Neural progenitor cell (in vitro differentiated cells): ENCODE measurements at regions not wholly inside any gene's neighbourhood (a gene's known extent, or its start where the extent isn't known, plus 50 kb on each side); places are given as distances from the start of the nearest gene placed in this dataset.

Experiments used
- CTCF ChIP-seq: fragments of 200-600 bp; sonication (generic); IDR thresholded peaks from 2 replicates; pipeline ENCODE4 v1.5.1; 2017; ENCODE audit warnings: antibody characterized with exemption, mild to moderate bottlenecking
- EZH2 ChIP-seq: fragments of 200-600 bp; sonication (generic); IDR thresholded peaks from 2 replicates; pipeline ENCODE4 v1.6.1; 2017; ENCODE audit warnings: antibody characterized with exemption, mild to moderate bottlenecking, moderate library complexity
- EZH2phosphoT487 ChIP-seq: fragments of 200-600 bp; sonication (generic); IDR thresholded peaks from 2 replicates; pipeline ENCODE4 v1.6.1; 2017; ENCODE audit warnings: antibody characterized with exemption

- no peak for TF ChIP-seq CTCF
- TF ChIP-seq EZH2 = no peak
- TF ChIP-seq EZH2phosphoT487 = no peak
Measured at GRCh38 chr5:40093550-40093949, 586.2 kb upstream of the PTGER4 start.
